HG03280 (cell line): ENCODE measurements at regions not wholly inside any gene's neighbourhood (a gene's known extent, or its start where the extent isn't known, plus 50 kb on each side); places are given as distances from the start of the nearest gene placed in this dataset.

Experiments used
- ATAC-seq: cut with Tn5 transposase; IDR thresholded peaks from one replicate; pipeline ENCODE4 v1.9.1; 2021; ENCODE audit warnings: mild to moderate bottlenecking, moderate library complexity; ENCODE audit not compliant: unreplicated experiment

DNA sequence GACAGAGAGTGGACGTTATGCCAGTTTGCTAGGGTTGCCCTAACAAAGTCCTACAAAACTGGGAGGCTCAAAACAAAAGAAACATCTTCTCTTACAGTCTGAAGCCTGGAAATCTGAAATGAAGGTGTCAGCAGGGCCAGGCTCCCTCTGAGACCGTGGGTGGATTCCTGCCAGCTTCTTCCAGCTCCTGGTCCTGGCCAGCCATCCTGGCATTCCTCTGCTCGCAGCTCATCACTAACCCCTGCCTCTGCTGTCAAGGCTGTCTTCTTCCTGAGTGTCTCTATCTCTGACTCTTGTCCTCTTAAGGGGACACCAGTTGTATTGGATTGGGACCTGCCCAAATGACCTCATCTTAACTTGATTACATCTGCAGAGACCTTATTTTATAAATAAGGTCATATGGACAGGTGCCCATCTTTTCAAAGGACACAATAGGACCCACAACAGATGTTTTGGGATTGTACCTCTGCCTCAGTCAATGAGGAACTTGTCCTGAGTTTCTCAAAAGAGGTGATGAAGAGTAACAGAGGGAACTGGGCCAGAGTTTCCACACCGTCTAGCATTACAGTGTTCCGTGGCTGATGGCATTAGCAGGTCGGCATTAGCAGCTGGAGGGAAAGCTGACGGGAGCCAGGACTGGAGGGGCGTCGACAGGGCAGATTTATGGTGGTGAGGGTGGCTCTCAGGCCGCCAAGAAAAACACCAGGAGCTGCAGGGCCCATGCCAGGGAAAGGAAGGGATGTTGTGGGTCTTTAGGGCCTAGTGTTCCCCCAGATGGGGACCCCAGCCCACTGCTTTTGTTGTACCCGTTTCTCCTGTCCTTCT, 157.3 kb downstream of the TBXT start:
- ATAC-seq, result no peak

DNA sequence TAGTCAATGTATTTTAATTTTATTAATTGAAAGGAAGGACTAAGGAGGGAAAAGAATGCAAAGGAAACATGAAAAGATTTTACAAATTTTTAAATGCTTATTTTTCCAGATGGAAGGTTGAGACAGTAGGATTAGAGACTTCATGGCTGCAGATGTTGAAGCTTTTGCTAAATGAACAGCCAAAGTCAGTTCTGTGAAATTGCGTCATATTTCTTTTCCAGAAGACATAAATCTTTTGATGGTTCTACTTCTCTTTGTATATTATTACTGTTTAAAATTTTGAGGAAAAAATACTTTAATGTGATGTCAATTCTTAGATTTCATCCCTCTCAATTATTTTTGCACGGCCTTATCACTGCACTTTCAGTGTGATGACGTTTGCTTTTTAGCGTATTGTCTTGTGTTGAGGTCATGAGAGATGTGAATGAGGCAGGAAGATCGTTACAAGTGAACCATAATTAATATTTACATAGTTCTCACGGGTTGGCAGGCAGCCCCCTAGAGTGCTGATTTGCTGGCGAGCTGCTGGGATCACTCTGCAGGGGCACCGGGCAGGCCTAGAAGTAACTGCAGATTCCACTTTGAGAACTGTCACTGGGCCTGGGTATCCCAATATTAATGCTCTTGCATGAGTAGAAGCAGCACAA, 158.1 kb downstream of the TBXT start:
- ATAC-seq, result no peak

DNA sequence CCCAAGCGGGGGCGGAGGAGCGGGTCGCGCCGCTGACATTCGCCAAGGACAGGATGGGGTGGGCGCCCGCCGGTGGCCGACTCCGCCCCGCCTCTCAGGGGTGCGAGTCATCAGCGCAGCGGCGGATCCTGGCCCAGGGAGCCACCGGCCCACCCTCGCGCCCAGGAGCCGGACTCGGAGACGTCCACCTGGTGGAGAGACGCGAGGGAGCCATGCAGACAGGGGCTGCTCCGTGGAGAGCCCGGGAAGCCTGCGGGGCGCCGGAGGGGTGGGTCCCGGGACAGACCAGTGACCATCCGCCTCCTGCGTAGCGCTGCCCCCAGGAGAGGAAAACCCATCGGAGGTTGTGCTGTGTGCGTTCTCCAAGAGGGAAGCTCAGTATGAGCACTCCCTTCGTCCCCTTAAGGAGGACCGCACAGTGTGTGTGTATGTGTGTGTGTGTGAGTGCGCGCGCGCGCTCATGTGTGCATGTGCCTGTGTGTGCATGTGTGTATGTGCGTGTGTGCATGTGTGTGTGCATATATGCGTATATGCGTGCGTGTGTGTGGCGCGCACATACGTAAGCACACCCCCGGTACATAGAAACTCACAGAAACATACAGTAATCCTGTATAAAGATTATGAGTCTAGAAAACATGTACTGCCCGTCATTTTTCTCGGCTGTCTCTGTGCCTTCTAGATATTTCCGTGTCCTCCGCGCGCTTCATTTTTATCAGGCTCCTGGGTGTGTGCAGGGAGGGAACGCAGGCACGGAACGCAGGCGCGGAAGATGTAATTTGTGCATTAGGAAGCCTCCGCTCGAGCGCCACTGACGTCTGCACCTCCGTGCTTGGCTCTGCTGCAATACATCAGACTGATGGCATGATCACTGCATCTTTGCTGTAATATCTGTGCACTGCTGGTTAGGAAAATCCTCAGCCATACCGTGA, 158.9 kb downstream of the TBXT start:
- ATAC-seq, result no peak

DNA sequence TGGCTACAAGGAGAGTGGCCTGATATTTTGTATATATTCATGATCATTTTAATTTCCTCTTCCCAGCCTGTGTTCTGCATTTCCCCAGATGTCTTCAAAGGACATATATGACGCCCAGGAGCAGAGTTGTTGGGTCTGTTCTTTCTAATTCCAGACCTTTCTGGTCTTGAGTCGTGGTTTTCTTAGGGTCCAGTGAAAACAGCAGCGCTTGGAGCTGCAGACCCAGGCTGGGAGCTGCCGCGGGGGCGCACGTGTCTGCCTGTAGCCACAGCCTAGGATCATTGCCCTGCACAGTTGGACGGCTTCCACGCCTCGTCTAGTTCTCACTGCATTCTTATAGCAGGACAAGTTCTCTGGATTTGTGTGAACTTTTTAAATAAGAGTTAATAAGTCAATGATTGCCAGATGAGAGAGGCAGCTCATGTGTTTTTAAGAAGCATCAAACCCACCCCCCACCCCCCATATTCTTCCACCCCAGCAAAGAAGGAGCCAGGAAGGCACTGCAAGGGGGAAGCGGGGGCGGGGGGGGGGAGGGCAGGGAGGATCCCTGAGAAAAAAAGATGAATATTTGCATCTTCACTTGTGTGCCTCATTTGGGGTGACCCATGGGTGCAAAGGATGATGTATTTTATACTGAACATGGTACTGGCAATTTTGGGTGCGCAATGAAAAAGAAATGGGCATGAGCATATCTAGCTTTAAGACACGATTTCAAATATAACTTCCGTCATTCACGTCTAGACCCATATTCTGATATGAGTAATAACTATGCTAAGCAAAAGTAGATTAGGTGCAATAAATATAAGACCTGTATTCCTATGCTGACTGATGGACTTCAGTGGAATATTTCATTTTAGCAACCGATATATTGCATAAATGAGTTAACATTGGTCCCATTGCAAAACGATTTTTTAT, 160.0 kb downstream of the TBXT start:
- no peak for ATAC-seq

DNA sequence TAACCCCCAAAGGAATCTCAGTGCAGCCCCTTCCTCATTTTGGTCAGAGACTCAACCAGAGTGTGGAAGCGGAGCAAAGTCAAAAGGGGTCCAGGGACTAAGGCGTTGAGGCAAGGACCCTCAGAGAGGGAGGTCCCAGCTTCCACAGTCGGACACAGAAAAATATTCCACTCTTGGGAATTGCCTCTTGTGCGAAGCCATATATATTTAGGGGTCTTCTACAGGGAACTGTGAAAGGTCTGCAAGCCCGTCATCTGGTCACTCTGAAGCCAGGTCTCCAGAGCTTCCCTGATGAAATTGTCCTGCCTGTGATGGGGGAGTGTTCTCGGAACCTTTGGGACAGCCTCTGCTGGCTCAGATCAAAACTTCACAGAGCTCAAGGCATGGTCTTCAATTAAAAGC, 160.8 kb downstream of the TBXT start:
- ATAC-seq, result no peak

DNA sequence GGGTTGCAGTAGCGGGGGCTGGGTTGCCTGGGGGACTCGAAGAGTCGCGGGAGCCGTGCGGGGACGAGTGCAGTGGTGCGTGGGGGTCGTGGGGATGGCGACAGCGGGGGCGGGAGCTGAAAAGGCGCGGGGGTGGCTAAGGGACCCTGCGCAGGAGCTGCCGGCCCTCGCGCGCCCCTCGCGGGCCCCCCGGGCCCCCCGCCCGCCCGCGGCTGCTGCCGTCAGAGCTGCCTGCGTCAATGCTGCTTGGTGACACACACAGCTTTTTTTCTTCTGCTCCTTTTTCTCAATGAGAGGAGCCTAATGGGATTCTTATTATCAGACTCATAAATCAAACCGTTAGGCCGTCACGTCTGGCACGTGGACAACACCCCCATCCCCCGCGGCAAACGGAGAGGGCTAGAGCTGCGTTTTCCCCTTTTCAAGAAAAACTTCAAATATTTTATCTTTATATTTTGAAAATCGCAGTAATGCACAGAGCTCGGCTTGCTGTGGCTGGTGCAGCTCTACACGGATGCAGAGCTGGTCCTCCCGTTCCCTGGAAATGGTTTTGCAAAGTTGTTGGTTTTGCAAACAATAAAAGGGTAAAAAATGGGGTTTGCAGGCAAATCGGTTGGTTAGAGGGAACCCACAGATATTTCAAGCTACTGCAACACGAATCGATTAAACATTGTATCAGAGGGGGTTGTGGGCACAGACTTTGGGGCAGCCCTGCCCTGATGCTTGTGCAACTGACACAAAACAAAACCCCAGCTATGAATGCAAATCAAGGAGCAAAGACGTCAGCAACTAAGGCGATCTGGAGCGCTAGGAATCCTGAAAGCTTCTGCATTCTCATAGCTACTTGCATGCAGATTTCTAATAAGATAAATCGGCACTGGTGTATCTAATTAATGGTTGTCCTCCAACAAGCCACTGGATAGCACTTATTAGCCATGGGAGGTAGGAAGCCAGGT, 161.4 kb downstream of the TBXT start:
- no peak for ATAC-seq

DNA sequence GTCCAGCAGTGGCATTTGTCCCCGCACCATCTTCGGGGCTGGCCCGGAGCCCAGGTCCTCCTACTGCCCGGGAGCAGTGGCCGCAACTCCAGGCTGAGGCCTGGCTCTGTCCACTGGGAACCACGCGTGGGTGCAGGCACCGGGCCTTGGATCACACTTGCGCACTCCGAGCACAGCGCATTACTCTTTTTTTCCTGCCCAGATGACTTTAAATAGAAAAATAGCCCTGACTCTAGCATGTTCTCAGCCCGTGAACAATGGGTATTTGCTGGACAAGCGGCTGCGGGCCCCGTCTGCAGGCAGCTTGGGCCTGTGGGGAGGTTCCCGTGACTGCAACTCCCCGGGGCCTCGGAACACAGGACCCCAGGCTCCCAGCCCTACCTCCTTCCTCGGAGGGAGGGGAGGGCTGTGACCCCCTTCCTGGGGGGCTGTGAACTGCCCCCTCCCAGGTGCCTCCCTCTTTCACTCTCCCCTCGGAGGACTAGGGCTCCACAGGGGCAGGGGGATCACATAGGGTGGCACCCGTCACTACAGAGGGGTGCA, 162.2 kb downstream of the TBXT start:
- ATAC-seq, result no peak

DNA sequence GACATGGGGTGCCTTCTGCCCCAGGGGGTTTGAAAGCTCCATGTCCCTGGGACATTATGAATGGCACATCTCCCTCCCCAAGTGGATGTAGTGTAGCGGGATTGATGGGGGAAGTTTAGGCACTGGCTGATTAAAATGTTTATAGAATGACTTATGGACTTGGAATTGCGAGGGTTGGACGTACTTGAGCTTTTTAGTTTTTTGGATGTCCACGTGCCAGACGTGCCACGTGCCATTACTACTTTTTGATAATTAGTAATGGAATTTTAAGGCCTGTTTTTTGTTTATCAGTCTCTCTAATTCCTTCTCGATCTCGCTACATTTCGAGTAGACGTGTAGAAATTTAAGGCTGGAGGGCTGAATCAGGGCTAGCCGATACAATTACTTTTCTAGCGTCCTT, 162.8 kb downstream of the TBXT start:
- ATAC-seq, result no peak

DNA sequence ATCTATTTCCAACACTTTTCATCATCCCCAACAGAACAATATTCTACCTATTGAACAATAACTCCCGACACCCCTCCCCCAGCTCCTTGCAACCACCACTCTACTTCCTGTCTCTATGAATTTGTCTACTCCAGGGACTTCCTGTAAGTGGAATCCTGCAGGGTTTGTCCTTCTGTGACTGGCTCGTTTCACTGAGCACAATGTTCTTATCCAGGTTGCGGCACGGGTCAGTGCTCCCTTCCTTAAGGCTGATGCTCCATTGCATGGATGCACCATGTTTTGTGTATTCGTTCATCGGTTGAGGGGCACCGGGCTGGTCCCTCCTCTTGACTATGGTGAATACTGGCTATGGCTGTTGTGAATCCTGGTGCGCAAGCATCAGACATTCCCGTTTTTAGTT, 163.2 kb downstream of the TBXT start:
- ATAC-seq, result no peak

DNA sequence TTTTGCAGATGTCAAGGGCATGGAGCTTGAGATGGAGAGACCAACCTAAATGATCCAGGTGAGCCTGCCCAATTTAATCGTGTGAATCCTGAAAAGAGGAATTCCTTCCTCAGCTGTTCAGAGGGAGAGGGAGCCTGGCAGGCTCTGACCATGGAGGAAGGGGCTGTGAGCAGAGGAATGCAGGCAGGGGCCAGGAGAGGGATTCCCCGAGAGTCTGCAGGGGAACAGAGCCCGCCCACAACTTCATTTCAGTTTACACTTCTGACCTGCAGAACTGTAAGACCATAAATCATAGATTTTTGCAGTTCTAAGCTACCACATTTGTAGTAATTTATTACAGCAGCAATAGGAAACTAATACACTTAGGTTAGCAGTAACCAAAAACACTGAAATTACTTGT, 164.1 kb downstream of the TBXT start:
- no peak for ATAC-seq

DNA sequence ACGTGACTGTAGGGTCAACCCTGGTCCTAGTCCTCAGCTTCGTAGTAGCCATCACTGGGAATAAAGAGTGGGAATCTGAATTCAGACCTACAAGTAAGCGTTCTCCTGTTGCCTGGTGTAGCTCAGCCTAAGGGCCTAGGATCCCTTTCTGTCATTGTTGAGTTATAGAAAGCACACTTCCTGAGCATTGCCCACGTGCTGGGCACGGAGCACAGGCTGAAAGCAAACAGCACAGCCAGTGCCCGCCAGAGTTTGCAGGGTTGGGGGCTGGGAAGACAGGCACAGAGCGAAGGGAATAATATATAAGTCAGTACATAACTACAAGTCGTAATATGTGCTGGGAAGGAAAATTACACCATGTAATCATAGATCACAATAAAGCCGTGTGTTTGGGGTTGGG, 166.3 kb downstream of the TBXT start:
- no peak for ATAC-seq

DNA sequence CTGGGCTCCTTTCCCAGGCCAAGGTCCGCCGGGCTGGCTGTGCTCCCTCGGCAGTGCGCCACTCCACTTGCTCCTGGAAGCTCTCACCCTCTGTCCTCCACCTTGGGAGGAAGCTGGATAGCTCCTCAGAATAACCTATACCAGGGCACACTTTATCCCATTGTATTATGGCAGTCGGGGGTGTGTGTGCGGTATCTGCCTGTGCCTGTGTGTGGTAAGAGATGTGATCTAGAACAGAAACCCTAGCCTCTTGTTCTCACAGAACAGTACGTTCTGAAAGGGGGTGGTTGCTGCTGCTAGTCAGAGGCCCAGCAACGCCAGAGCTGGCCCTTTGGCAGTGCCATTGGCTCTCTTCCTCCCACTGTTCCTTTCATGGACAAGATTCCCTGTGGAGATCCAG, 168.4 kb downstream of the TBXT start:
- ATAC-seq, result no peak

DNA sequence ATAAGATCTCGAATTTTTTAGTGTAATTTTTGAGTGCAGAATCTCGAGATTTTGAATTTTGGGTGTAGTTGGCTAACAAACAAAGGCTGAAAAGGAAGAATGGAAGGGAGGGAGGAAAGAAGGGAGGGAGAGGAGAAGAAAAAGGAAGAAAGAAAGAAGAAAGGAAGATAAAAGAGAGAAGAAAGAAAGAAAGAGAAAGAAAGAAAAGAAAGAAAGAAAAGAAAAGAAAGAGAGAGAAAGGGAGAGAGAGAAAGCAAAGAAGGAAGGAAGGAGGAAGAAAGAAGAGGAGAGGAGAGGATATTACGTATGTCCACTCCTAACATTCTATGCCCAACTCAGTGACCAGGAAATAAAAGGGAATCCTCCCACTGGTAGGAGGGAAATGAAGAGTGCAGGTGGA, 169.6 kb downstream of the TBXT start:
- ATAC-seq, result no peak

DNA sequence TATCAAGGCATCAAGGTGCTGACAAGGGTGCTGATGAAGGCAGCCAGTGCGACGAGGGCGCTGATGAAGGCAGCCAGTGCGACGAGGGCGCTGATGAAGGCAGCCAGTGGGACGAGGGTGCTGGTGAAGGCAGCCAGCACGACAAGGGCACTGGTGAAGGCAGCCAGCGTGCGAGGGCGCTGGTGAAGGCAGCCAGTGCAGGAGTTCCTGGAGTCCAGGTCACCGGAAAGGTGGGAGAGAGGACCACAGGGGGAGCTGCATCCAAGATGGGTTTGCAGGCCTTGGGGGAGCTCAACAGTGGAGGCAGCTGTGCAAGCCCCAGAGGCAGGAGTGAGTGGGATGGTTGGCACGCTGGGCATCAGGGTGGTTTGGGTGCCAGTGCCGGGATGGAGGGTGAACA, 176.3 kb downstream of the TBXT start:
- ATAC-seq, result no peak

DNA sequence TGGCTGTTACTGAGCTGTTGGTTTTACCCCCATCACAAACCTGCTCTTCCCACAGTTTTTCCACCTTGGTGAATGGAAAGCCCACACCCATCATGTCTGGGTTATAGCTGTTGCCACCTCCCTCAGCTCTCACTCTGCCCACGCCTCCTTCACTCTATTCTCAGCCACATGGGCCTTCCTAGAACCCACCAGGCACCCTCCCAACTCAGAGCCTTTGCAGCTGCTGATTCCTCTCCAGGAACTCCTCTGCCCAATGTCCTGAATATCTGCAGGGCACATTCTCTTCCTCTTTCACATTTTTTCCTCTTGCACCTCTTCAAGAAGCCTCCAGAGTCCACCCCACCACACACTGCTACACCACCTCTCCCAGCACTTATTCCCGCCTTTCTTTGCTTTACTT, 177.4 kb downstream of the TBXT start:
- no peak for ATAC-seq

DNA sequence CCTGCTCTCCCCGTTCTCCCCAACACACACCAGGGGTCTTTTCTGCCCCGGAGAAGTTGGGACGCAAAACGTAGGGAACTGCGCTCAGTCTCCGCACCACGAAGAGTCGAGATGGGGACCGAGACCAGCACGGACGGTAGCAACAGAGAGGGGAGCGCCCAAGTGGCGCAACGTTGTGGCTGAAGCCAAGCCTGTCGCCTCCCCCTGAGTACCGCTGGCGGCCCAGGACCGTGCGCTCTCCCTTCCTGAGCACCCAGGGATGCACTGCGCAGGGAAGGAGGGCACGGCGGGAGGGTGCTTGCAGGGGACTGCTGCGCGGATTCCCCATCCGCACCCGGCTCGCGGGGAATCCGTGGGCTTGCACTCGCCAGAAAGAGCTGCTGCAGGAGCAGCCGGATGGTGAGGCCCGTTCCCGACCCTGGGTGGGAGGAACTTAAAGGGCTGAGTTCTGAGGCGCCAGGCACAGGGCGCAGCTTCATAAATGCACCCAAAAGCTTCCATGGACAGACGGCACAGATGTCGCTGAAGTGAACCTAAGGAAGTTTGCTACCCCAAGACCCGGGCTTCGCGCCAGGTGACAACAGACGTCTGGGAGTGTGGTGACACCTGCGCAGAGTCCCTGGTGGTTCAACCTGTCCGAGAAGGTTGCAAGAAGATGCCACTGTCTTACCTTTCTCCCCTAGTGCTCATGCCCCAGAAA, 178.7 kb downstream of the TBXT start:
- no peak for ATAC-seq

DNA sequence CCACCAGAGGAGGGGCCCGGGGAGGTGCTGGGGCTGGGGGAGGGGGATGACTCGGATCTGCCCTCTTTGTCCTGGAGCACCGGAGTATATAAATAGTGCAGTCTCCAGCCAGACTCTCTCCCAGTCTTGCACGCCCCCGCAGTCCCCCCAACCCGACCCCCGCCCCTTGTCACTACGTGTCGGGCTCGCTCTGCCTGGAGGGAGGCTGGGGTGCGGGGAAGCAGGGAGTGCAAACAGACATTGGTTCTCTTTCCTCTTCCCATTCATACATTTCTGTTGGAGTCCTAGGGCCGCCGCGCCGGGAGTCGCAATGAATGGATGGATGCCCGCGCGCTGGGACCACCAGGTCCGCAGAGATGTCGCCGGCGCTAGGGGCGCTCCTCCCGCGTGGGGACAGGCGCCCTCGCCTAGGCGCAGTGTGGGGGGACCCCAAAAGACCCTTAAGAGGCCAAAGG, 179.3 kb downstream of the TBXT start:
- no peak for ATAC-seq

DNA sequence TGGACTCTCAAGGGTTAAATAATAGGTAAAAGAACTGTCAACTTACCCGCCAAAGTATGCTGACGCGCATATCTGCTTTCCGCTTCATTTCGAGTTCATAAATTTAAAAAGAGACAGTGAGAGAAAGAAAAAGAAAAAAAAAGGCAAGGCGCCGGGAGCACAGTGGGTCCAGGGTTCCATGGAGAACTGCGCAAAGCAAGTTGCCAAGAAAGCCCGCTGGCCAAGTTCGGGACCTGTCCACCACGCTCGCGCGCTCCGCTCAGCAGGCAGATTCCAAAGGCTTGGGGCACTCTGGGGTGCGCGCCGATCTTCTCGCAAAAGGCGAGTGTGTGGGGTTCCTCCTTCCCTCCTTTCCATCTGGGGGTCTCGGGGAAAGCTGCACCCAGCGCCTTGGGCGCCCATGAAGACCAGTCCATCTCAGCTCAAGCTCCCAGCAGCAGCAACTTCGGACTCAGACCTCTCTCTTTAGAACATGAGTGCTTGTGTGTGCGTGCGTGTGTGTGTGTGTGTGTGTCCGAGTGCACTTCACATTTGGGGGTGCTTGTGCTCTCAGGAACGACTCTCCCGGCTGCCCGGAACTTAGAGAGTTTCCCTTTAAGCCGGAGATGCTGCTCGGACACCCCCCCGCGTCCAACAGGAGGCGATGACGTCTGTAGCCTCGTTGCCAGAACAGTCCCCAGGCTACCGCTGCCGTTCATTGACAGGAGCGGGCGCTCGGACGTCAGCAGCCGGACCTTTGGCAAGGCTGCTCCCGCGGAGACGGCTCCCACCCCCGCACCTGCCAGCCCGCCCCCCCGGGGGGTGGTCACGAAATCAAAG, 180.0 kb downstream of the TBXT start:
- ATAC-seq, result no peak
